ENCODE measurements at regions not wholly inside any gene's neighbourhood (a gene's known extent, or its start where the extent isn't known, plus 50 kb on each side); places are given as distances from the start of the nearest gene placed in this dataset.

GRCh38 chr3:145798007-145798406, 363.0 kb downstream of the PLOD2 start:
- DNase-seq (ENCODE audit: insufficient read length, low spot score) (no peak), FAIRE-seq (no peak)
- TF ChIP-seq POLR2AphosphoS5 (IDR thresholded peaks at IDR 0.05; ENCODE audit: low read depth, low read length) (no peak), POU2F2 (IDR thresholded peaks at IDR 0.05; ENCODE audit: low read depth, low read length) (no peak), SPI1 (IDR thresholded peaks at IDR 0.05; ENCODE audit: low read depth, low read length) (no peak), POLR2A (IDR thresholded peaks at IDR 0.05; ENCODE audit: low read depth, low read length) (no peak), TAF1 (IDR thresholded peaks at IDR 0.05; ENCODE audit: low read depth, low read length) (no peak), PAX5 (IDR thresholded peaks at IDR 0.05; ENCODE audit: insufficient read depth, low read length, severe bottlenecking) (no peak)

GRCh38 chr3:145798696-145799537, 362.1 kb downstream of the PLOD2 start:
- no peak for TF ChIP-seq POLR2A (IDR thresholded peaks at IDR 0.05; ENCODE audit: low read depth, low read length)
- TF ChIP-seq POLR2AphosphoS5 (IDR thresholded peaks at IDR 0.05; ENCODE audit: low read depth, low read length): no peak
- no peak for TF ChIP-seq SPI1 (IDR thresholded peaks at IDR 0.05; ENCODE audit: low read depth, low read length)
- TF ChIP-seq TAF1 (IDR thresholded peaks at IDR 0.05; ENCODE audit: low read depth, low read length): no peak
- no peak for TF ChIP-seq POU2F2 (IDR thresholded peaks at IDR 0.05; ENCODE audit: low read depth, low read length)
- TF ChIP-seq PAX5 (IDR thresholded peaks at IDR 0.05; ENCODE audit: insufficient read depth, low read length, severe bottlenecking): no peak
- DNase-seq (ENCODE audit: insufficient read length, low spot score): no peak
- FAIRE-seq: no peak

GRCh38 chr3:145801696-145802095, 359.3 kb downstream of the PLOD2 start:
- DNase-seq (ENCODE audit: insufficient read length, low spot score): no peak
- no peak for FAIRE-seq

GRCh38 chr3:145807990-145808389, 353.0 kb downstream of the PLOD2 start:
- TF ChIP-seq PAX5 (IDR thresholded peaks at IDR 0.05; ENCODE audit: insufficient read depth, low read length, severe bottlenecking) (no peak), POU2F2 (IDR thresholded peaks at IDR 0.05; ENCODE audit: low read depth, low read length) (no peak), TAF1 (IDR thresholded peaks at IDR 0.05; ENCODE audit: low read depth, low read length) (no peak), SPI1 (IDR thresholded peaks at IDR 0.05; ENCODE audit: low read depth, low read length) (no peak), POLR2A (IDR thresholded peaks at IDR 0.05; ENCODE audit: low read depth, low read length) (no peak), POLR2AphosphoS5 (IDR thresholded peaks at IDR 0.05; ENCODE audit: low read depth, low read length) (no peak)
- DNase-seq (ENCODE audit: insufficient read length, low spot score): no peak
- FAIRE-seq: no peak

More at GRCh38 chr3:145801696-145802095, 359.3 kb downstream of the PLOD2 start:
- TF ChIP-seq POLR2AphosphoS5 (IDR thresholded peaks at IDR 0.05; ENCODE audit: low read depth, low read length): no peak
- TF ChIP-seq PAX5 (IDR thresholded peaks at IDR 0.05; ENCODE audit: insufficient read depth, low read length, severe bottlenecking): no peak
- TF ChIP-seq SPI1 (IDR thresholded peaks at IDR 0.05; ENCODE audit: low read depth, low read length): no peak
- TF ChIP-seq POLR2A (IDR thresholded peaks at IDR 0.05; ENCODE audit: low read depth, low read length): no peak
- TF ChIP-seq POU2F2 (IDR thresholded peaks at IDR 0.05; ENCODE audit: low read depth, low read length): no peak
- no peak for TF ChIP-seq TAF1 (IDR thresholded peaks at IDR 0.05; ENCODE audit: low read depth, low read length)

GRCh38 chr3:145812391-145812790, 348.6 kb downstream of the PLOD2 start:
- no peak for TF ChIP-seq POLR2AphosphoS5 (IDR thresholded peaks at IDR 0.05; ENCODE audit: low read depth, low read length)
- TF ChIP-seq PAX5 (IDR thresholded peaks at IDR 0.05; ENCODE audit: insufficient read depth, low read length, severe bottlenecking): no peak
- no peak for TF ChIP-seq POU2F2 (IDR thresholded peaks at IDR 0.05; ENCODE audit: low read depth, low read length)
- no peak for TF ChIP-seq TAF1 (IDR thresholded peaks at IDR 0.05; ENCODE audit: low read depth, low read length)
- TF ChIP-seq POLR2A (IDR thresholded peaks at IDR 0.05; ENCODE audit: low read depth, low read length): no peak
- TF ChIP-seq SPI1 (IDR thresholded peaks at IDR 0.05; ENCODE audit: low read depth, low read length): no peak
- DNase-seq (ENCODE audit: insufficient read length, low spot score) (no peak), FAIRE-seq (no peak)

GRCh38 chr3:145815707-145816413, 345.1 kb downstream of the PLOD2 start:
- FAIRE-seq: no peak
- TF ChIP-seq POLR2A (IDR thresholded peaks at IDR 0.05; ENCODE audit: low read depth, low read length) (no peak), PAX5 (IDR thresholded peaks at IDR 0.05; ENCODE audit: insufficient read depth, low read length, severe bottlenecking) (no peak), SPI1 (IDR thresholded peaks at IDR 0.05; ENCODE audit: low read depth, low read length) (no peak), TAF1 (IDR thresholded peaks at IDR 0.05; ENCODE audit: low read depth, low read length) (no peak), POU2F2 (IDR thresholded peaks at IDR 0.05; ENCODE audit: low read depth, low read length) (no peak), POLR2AphosphoS5 (IDR thresholded peaks at IDR 0.05; ENCODE audit: low read depth, low read length) (no peak)
- DNase-seq (ENCODE audit: insufficient read length, low spot score): no peak

GRCh38 chr3:145817870-145818483, 343.0 kb downstream of the PLOD2 start:
- TF ChIP-seq TAF1 (IDR thresholded peaks at IDR 0.05; ENCODE audit: low read depth, low read length) (no peak), POLR2A (IDR thresholded peaks at IDR 0.05; ENCODE audit: low read depth, low read length) (no peak)
- DNase-seq (ENCODE audit: insufficient read length, low spot score): no peak
- FAIRE-seq: no peak

GRCh38 chr3:145820170-145820569, 340.8 kb downstream of the PLOD2 start:
- DNase-seq (ENCODE audit: insufficient read length, low spot score) (no peak), FAIRE-seq (no peak)
- no peak for TF ChIP-seq POLR2AphosphoS5 (IDR thresholded peaks at IDR 0.05; ENCODE audit: low read depth, low read length)
- TF ChIP-seq POU2F2 (IDR thresholded peaks at IDR 0.05; ENCODE audit: low read depth, low read length): no peak

- FAIRE-seq (no peak), DNase-seq (ENCODE audit: insufficient read length, low spot score) (no peak)
- no peak for TF ChIP-seq TAF1 (IDR thresholded peaks at IDR 0.05; ENCODE audit: low read depth, low read length)
- TF ChIP-seq SPI1 (IDR thresholded peaks at IDR 0.05; ENCODE audit: low read depth, low read length): no peak
- no peak for TF ChIP-seq POLR2AphosphoS5 (IDR thresholded peaks at IDR 0.05; ENCODE audit: low read depth, low read length)
- TF ChIP-seq PAX5 (IDR thresholded peaks at IDR 0.05; ENCODE audit: insufficient read depth, low read length, severe bottlenecking): no peak
- TF ChIP-seq POLR2A (IDR thresholded peaks at IDR 0.05; ENCODE audit: low read depth, low read length): no peak
- no peak for TF ChIP-seq POU2F2 (IDR thresholded peaks at IDR 0.05; ENCODE audit: low read depth, low read length)
Observed at GRCh38 chr3:145842294-145842902, 318.6 kb downstream of the PLOD2 start.

Data from GM12891 (cell line).